Natural killer cell (primary cell): ENCODE measurements at regions not wholly inside any gene's neighbourhood (a gene's known extent, or its start where the extent isn't known, plus 50 kb on each side); places are given as distances from the start of the nearest gene placed in this dataset.

Experiments
- ATAC-seq, 3 donors: fragments of 150-1000 bp in 2 of 3; fragments of 200-7000 bp in 1 of 3; cut with Tn5 transposase; 1 replicate in 1 of 3; 2 replicates in 2 of 3; pipeline ENCODE4 v1.10.0; 2021; ENCODE audit warnings: mild to moderate bottlenecking in 2 of 3, moderate library complexity in 2 of 3
- DNase-seq, 2 donors: peaks; one replicate each; pipeline versions ENCODE4 v3.0.0 to v3.0.0-alpha.2; 2013 to 2021; ENCODE audit warnings: mixed read lengths in 1 of 2
- H3K27ac ChIP-seq: one replicate; pipeline ENCODE4 v1.5.1; 2013; ENCODE audit warnings: mild to moderate bottlenecking, low read length
- H3K27me3 ChIP-seq: one replicate; pipeline ENCODE4 v1.6.1; 2013; ENCODE audit warnings: low read length; ENCODE audit not compliant: control insufficient read depth, insufficient read depth
- H3K36me3 ChIP-seq: one replicate; pipeline ENCODE4 v1.6.1; 2013; ENCODE audit warnings: low read length; ENCODE audit not compliant: control insufficient read depth, insufficient read depth
- H3K4me1 ChIP-seq: one replicate; pipeline ENCODE4 v1.6.1; 2013; ENCODE audit warnings: low read length; ENCODE audit not compliant: control insufficient read depth, insufficient read depth
- H3K4me3 ChIP-seq: one replicate; pipeline ENCODE4 v1.5.1; 2013; ENCODE audit warnings: low read length
- H3K9me3 ChIP-seq: one replicate; pipeline ENCODE4 v1.6.1; 2013; ENCODE audit warnings: low read length; ENCODE audit not compliant: control insufficient read depth, insufficient read depth
- H3K27ac Mint-ChIP-seq, 2 donors: one replicate each; pipeline ENCODE4 v1.8.0; 2022; ENCODE audit warnings: mild to moderate bottlenecking in 2 of 2, mixed read lengths in 2 of 2, moderate library complexity in 1 of 2
- H3K27me3 Mint-ChIP-seq, 2 donors: one replicate each; pipeline ENCODE4 v1.8.0; 2022; ENCODE audit warnings: low read depth in 2 of 2, mixed read lengths in 2 of 2
- H3K36me3 Mint-ChIP-seq: one replicate; pipeline ENCODE4 v1.8.0; 2022; ENCODE audit warnings: mixed read lengths
- H3K4me1 Mint-ChIP-seq, 2 donors: one replicate each; pipeline ENCODE4 v1.8.0; 2022; ENCODE audit warnings: mixed read lengths in 2 of 2
- H3K4me3 Mint-ChIP-seq: one replicate; pipeline ENCODE4 v1.8.0; 2022; ENCODE audit warnings: mild to moderate bottlenecking, moderate library complexity, mixed read lengths
- H3K9me3 Mint-ChIP-seq, 2 donors: one replicate each; pipeline ENCODE4 v1.8.0; 2022; ENCODE audit warnings: mixed read lengths in 2 of 2
- WGBS: methylation state at CpG from one replicate; pipeline ENCODE4 v1.1.7; 2013; ENCODE audit warnings: missing lambda C conversion rate; ENCODE audit not compliant: insufficient coverage; 5-methylcytosine and 5-hydroxymethylcytosine counted together
- intact Hi-C: fragments of 100-400 bp; cut with micrococcal nuclease; formaldehyde crosslinking; loops from one replicate; pipeline ENCODE4 v1.14.2; 2022
- TF ChIP-seq, protein P1 (sequence below): fragments of 200-600 bp; IDR thresholded peaks from one replicate; pipeline ENCODE4 v1.8.0; 2022; ENCODE audit warnings: antibody characterized with exemption

GRCh38 chr17:33438578-33438977 lies 145.5 kb upstream of the ASIC2 start:
- ATAC-seq (no peak), DNase-seq (no peak)
- Histone ChIP-seq H3K36me3 (no peaks in the 10 kb centered on the region), H3K4me3 (no peak overlapping the region), H3K27ac (no peak overlapping the region), H3K27me3 (no peaks in the 10 kb centered on the region), H3K9me3 (no peaks in the 10 kb centered on the region), H3K4me1 (no peaks in the 10 kb centered on the region)
- 40% methylated on average over 1 of the region's 1 CpG for WGBS
- H3K4me3 Mint-ChIP-seq, result no peak overlapping the region
- no peak overlapping the region for H3K27ac Mint-ChIP-seq
- peaks cover 2 to 10% of the 10 kb centered on the region in 2 donors for H3K27me3 Mint-ChIP-seq
- intact Hi-C loops, result no loop called here
- no peaks in the 10 kb centered on the region for H3K36me3 Mint-ChIP-seq
- TF ChIP-seq, protein P1, sequence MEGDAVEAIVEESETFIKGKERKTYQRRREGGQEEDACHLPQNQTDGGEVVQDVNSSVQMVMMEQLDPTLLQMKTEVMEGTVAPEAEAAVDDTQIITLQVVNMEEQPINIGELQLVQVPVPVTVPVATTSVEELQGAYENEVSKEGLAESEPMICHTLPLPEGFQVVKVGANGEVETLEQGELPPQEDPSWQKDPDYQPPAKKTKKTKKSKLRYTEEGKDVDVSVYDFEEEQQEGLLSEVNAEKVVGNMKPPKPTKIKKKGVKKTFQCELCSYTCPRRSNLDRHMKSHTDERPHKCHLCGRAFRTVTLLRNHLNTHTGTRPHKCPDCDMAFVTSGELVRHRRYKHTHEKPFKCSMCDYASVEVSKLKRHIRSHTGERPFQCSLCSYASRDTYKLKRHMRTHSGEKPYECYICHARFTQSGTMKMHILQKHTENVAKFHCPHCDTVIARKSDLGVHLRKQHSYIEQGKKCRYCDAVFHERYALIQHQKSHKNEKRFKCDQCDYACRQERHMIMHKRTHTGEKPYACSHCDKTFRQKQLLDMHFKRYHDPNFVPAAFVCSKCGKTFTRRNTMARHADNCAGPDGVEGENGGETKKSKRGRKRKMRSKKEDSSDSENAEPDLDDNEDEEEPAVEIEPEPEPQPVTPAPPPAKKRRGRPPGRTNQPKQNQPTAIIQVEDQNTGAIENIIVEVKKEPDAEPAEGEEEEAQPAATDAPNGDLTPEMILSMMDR, result no peak
- H3K9me3 Mint-ChIP-seq, result no peaks in the 10 kb centered on the region
- H3K4me1 Mint-ChIP-seq, result no peaks in the 10 kb centered on the region

- Mint-ChIP-seq H3K9me3 (no peaks in the 10 kb centered on the region), H3K4me1 (no peaks in the 10 kb centered on the region), H3K36me3 (no peaks in the 10 kb centered on the region), H3K4me3 (no peak overlapping the region), H3K27ac (no peak overlapping the region), H3K27me3 (peaks cover 10 to 13% of the 10 kb centered on the region in 2 donors)
- DNase-seq, result no peak
- TF ChIP-seq, protein P1, result no peak
- no peaks in the 10 kb centered on the region for H3K9me3 ChIP-seq
- no peaks in the 10 kb centered on the region for H3K27me3 ChIP-seq
- intact Hi-C loops, result no loop called here
- no peak overlapping the region for H3K4me3 ChIP-seq
- no peaks in the 10 kb centered on the region for H3K36me3 ChIP-seq
- no peak for ATAC-seq
- no peaks in the 10 kb centered on the region for H3K4me1 ChIP-seq
- WGBS, result no CpG with 5 or more reads among the region's 1 CpG
- no peak overlapping the region for H3K27ac ChIP-seq
These were observed 149.2 kb upstream of the ASIC2 start for GRCh38 chr17:33442320-33442719.

GRCh38 chr17:33444731-33445130 lies 151.6 kb upstream of the ASIC2 start:
- H3K9me3 ChIP-seq, result no peaks in the 10 kb centered on the region
- H3K36me3 Mint-ChIP-seq, result no peaks in the 10 kb centered on the region
- H3K4me1 Mint-ChIP-seq, result no peaks in the 10 kb centered on the region
- H3K27me3 Mint-ChIP-seq, result peaks cover 11 to 17% of the 10 kb centered on the region in 2 donors
- no peak overlapping the region for H3K4me3 ChIP-seq
- intact Hi-C loops, result no loop called here
- DNase-seq (no peak), ATAC-seq (no peak)
- no peaks in the 10 kb centered on the region for H3K9me3 Mint-ChIP-seq
- no peak overlapping the region for H3K4me3 Mint-ChIP-seq
- no peaks in the 10 kb centered on the region for H3K27me3 ChIP-seq
- no peak overlapping the region for H3K27ac Mint-ChIP-seq
- no peaks in the 10 kb centered on the region for H3K36me3 ChIP-seq
- WGBS, result 59% methylated on average over 3 of the region's 3 CpGs
- TF ChIP-seq, protein P1, result no peak
- H3K27ac ChIP-seq, result no peak overlapping the region
- no peaks in the 10 kb centered on the region for H3K4me1 ChIP-seq

GRCh38 chr17:33447090-33447489 lies 154.0 kb upstream of the ASIC2 start:
- Mint-ChIP-seq H3K27ac (no peak overlapping the region), H3K27me3 (peaks cover 17 to 24% of the 10 kb centered on the region in 2 donors), H3K9me3 (no peaks in the 10 kb centered on the region), H3K4me3 (no peak overlapping the region), H3K4me1 (no peaks in the 10 kb centered on the region), H3K36me3 (no peaks in the 10 kb centered on the region)
- ATAC-seq, result no peak
- H3K27me3 ChIP-seq, result no peaks in the 10 kb centered on the region
- no peaks in the 10 kb centered on the region for H3K9me3 ChIP-seq
- no peaks in the 10 kb centered on the region for H3K4me1 ChIP-seq
- intact Hi-C loops, result no loop called here
- H3K4me3 ChIP-seq, result no peak overlapping the region
- no peak for DNase-seq
- H3K27ac ChIP-seq, result no peak overlapping the region
- TF ChIP-seq, protein P1, result no peak
- whole genome bisulfite sequencing, result 72% methylated on average over 5 of the region's 5 CpGs
- H3K36me3 ChIP-seq, result no peaks in the 10 kb centered on the region
